ENCODE measurements at regions not wholly inside any gene's neighbourhood (a gene's known extent, or its start where the extent isn't known, plus 50 kb on each side); places are given as distances from the start of the nearest gene placed in this dataset.

GRCh38 chr4:92090887-92091286, 212.9 kb upstream of the GRID2 start:
- no peak overlapping the region for H3K4me3 Mint-ChIP-seq
- ChIA-PET CTCF (no interaction called here), POLR2A (no interaction called here)
- H3K9me3 ChIP-seq (ENCODE audit: control insufficient read depth in 1 of 2, insufficient read depth in 1 of 2, low read length in 2 of 2), result peaks cover 0 to 6% of the 10 kb centered on the region in 2 experiments
- H3K36me3 ChIP-seq (ENCODE audit: insufficient read depth, low read length), result no peaks in the 10 kb centered on the region
- H3K27me3 ChIP-seq (ENCODE audit: control insufficient read depth in 1 of 2, insufficient read depth in 2 of 2, low read length in 2 of 2), result no peaks in the 10 kb centered on the region
- no peak overlapping the region for H3K27ac Mint-ChIP-seq
- TF ChIP-seq CTCF (IDR thresholded peaks at IDR 0.05), result no peak
- ATAC-seq (ENCODE audit: poor library complexity) (no peak), DNase-seq (no peak)
- no peak overlapping the region for H3K27ac ChIP-seq (ENCODE audit: low read depth in 1 of 2, low read length in 2 of 2)
- H3K4me1 Mint-ChIP-seq (ENCODE audit: low read depth), result no peaks in the 10 kb centered on the region
- no peak overlapping the region for H3K4me3 ChIP-seq (ENCODE audit: low read length)
- no peaks in the 10 kb centered on the region for H3K27me3 Mint-ChIP-seq
- H3K9me3 Mint-ChIP-seq, result peaks cover 12% of the 10 kb centered on the region
- intact Hi-C loops (cut with DNase I, micrococcal nuclease), result no loop called here
- no peaks in the 10 kb centered on the region for H3K4me1 ChIP-seq (ENCODE audit: insufficient read depth, low read length)
- no peaks in the 10 kb centered on the region for H3K36me3 Mint-ChIP-seq (ENCODE audit: low read depth)

- Mint-ChIP-seq H3K27me3 (no peaks in the 10 kb centered on the region), H3K9me3 (peaks cover 12% of the 10 kb centered on the region), H3K4me3 (no peak overlapping the region), H3K27ac (no peak overlapping the region), H3K36me3 (ENCODE audit: low read depth) (no peaks in the 10 kb centered on the region), H3K4me1 (ENCODE audit: low read depth) (no peaks in the 10 kb centered on the region)
- intact Hi-C loops (cut with DNase I, micrococcal nuclease), result no loop called here
- ChIA-PET CTCF (no interaction called here), POLR2A (no interaction called here)
- no peak overlapping the region for H3K27ac ChIP-seq (ENCODE audit: low read depth in 1 of 2, low read length in 2 of 2)
- no peaks in the 10 kb centered on the region for H3K27me3 ChIP-seq (ENCODE audit: control insufficient read depth in 1 of 2, insufficient read depth in 2 of 2, low read length in 2 of 2)
- H3K9me3 ChIP-seq (ENCODE audit: control insufficient read depth in 1 of 2, insufficient read depth in 1 of 2, low read length in 2 of 2), result peaks cover 0 to 6% of the 10 kb centered on the region in 2 experiments
- ATAC-seq (ENCODE audit: poor library complexity) (no peak), DNase-seq (no peak)
- no peak overlapping the region for H3K4me3 ChIP-seq (ENCODE audit: low read length)
- no peaks in the 10 kb centered on the region for H3K36me3 ChIP-seq (ENCODE audit: insufficient read depth, low read length)
- no peaks in the 10 kb centered on the region for H3K4me1 ChIP-seq (ENCODE audit: insufficient read depth, low read length)
- no peak for TF ChIP-seq CTCF (IDR thresholded peaks at IDR 0.05)
Measured at GRCh38 chr4:92091335-92091734, 212.4 kb upstream of the GRID2 start.

GRCh38 chr4:92099861-92100260, 203.9 kb upstream of the GRID2 start:
- ChIA-PET POLR2A (no interaction called here), CTCF (no interaction called here)
- H3K36me3 Mint-ChIP-seq (ENCODE audit: low read depth), result no peaks in the 10 kb centered on the region
- no peaks in the 10 kb centered on the region for H3K4me1 Mint-ChIP-seq (ENCODE audit: low read depth)
- DNase-seq, result no peak
- no peaks in the 10 kb centered on the region for H3K27me3 ChIP-seq (ENCODE audit: control insufficient read depth in 1 of 2, insufficient read depth in 2 of 2, low read length in 2 of 2)
- H3K27ac Mint-ChIP-seq, result no peak overlapping the region
- intact Hi-C loops (cut with DNase I, micrococcal nuclease), result no loop called here
- TF ChIP-seq CTCF (IDR thresholded peaks at IDR 0.05), result no peak
- no peak overlapping the region for H3K27ac ChIP-seq (ENCODE audit: low read depth in 1 of 2, low read length in 2 of 2)
- H3K9me3 Mint-ChIP-seq, result peaks cover 7% of the 10 kb centered on the region
- no peaks in the 10 kb centered on the region for H3K27me3 Mint-ChIP-seq
- H3K4me1 ChIP-seq (ENCODE audit: insufficient read depth, low read length), result no peaks in the 10 kb centered on the region
- H3K4me3 ChIP-seq (ENCODE audit: low read length), result no peak overlapping the region
- no peak for ATAC-seq (ENCODE audit: poor library complexity)
- peaks cover 0 to 6% of the 10 kb centered on the region in 2 experiments for H3K9me3 ChIP-seq (ENCODE audit: control insufficient read depth in 1 of 2, insufficient read depth in 1 of 2, low read length in 2 of 2)
- H3K36me3 ChIP-seq (ENCODE audit: insufficient read depth, low read length), result no peaks in the 10 kb centered on the region
- H3K4me3 Mint-ChIP-seq, result no peak overlapping the region

Data from CD4-positive, alpha-beta T cell (primary cell).